Stimulated activated naive B cell treated with anti-CD40 and anti-IgM and Interleukin-4, amounts not matched to agents 10 μg/mL and 1 μg/mL and 100 μg/mL, for 72 hours (primary cell): ENCODE measurements at regions not wholly inside any gene's neighbourhood (a gene's known extent, or its start where the extent isn't known, plus 50 kb on each side); places are given as distances from the start of the nearest gene placed in this dataset.

Source experiments
- ATAC-seq, 2 donors: fragments of 150-1000 bp; cut with Tn5 transposase; replicated peaks; 2 replicates each; pipeline ENCODE4 v1.10.0; 2021; ENCODE audit warnings: moderate library complexity in 1 of 2
- DNase-seq: peaks from one replicate; pipeline ENCODE4 v3.0.0; 2021
- H3K27ac Mint-ChIP-seq: one replicate; pipeline ENCODE4 v1.8.0; 2022; ENCODE audit warnings: mild to moderate bottlenecking, mixed read lengths
- H3K27me3 Mint-ChIP-seq, 2 donors: one replicate each; pipeline ENCODE4 v1.8.0; 2022; ENCODE audit warnings: mixed read lengths in 2 of 2
- H3K36me3 Mint-ChIP-seq, 2 donors: one replicate each; pipeline ENCODE4 v1.8.0; 2022; ENCODE audit warnings: mixed read lengths in 2 of 2, mild to moderate bottlenecking in 1 of 2
- H3K4me1 Mint-ChIP-seq, 2 donors: one replicate each; pipeline ENCODE4 v1.8.0; 2022; ENCODE audit warnings: mixed read lengths in 2 of 2, mild to moderate bottlenecking in 1 of 2
- H3K4me3 Mint-ChIP-seq, 2 donors: one replicate each; pipeline ENCODE4 v1.8.0; 2022; ENCODE audit warnings: mild to moderate bottlenecking in 2 of 2, mixed read lengths in 2 of 2, moderate library complexity in 1 of 2
- H3K9me3 Mint-ChIP-seq, 2 donors: one replicate each; pipeline ENCODE4 v1.8.0; 2022; ENCODE audit warnings: mixed read lengths in 2 of 2, mild to moderate bottlenecking in 1 of 2

GRCh38 chr4:153936121-153936520 is 147.2 kb upstream of the SFRP2 start:
- peaks cover 17 to 22% of the 10 kb centered on the region in 2 donors for H3K27me3 Mint-ChIP-seq
- no peaks in the 10 kb centered on the region for H3K4me1 Mint-ChIP-seq
- ATAC-seq (no peak), DNase-seq (no peak)
- H3K9me3 Mint-ChIP-seq, result no peaks in the 10 kb centered on the region
- no peak overlapping the region for H3K4me3 Mint-ChIP-seq
- H3K36me3 Mint-ChIP-seq, result no peaks in the 10 kb centered on the region
- no peak overlapping the region for H3K27ac Mint-ChIP-seq

DNA sequence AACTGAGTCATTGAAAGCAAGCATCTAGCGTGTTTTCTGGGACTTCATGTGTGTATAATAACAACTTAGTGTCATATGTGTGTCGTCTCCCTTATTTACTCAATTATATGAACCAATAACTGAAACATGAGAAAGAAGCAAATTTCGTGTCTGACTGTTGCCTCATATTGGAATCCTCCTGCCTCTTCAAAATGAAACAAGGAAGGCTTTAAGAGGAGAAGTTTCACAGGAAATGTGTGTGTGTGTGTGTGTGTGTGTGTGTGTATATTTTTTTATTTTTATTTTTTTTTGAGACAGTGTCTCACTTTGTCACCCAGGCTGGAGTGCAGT is 145.8 kb upstream of the SFRP2 start:
- Mint-ChIP-seq H3K27me3 (peaks cover 17 to 22% of the 10 kb centered on the region in 2 donors), H3K4me1 (no peaks in the 10 kb centered on the region), H3K9me3 (no peaks in the 10 kb centered on the region), H3K36me3 (no peaks in the 10 kb centered on the region), H3K4me3 (no peak overlapping the region), H3K27ac (no peak overlapping the region)
- ATAC-seq (no peak), DNase-seq (no peak)

DNA sequence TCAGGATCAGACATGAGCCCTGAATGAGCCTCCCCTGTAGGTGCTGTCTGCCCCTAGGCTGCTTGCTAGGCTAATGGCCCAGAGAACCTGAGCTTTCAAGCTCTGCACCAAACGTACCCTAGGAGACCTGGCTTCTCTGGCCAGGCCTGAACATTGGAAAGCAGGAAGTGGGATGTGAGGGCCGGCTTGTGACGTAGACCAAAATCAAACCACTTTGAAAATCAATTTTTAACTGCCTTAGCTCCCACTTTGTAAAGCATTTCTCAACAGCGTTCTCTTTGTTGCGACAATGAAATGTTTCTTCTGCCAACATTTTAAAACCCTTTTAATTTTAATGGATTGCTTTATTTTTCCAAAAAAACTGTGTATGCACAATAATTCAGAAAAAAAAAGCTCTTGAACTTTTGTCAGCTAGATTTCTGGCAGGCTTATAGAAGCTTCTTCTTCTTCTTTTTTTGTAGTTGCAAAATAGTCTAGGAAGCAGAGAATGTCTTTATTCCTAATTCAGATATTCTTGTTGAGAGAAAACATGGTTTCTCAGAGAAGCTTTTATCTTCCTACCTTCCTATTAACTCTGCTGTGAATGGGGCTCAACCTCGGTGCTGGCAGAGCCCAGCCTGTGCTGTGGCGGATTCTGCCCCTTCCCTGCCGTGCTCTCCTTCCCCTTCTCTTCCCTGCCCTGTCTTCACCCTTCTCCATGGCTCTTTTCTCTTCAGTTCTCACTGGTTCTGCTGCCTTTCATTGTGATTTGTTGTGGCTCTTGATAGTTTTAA is 145.2 kb upstream of the SFRP2 start:
- peaks cover 17 to 22% of the 10 kb centered on the region in 2 donors for H3K27me3 Mint-ChIP-seq
- no peak overlapping the region for H3K27ac Mint-ChIP-seq
- no peaks in the 10 kb centered on the region for H3K4me1 Mint-ChIP-seq
- DNase-seq (no peak), ATAC-seq (no peak)
- H3K36me3 Mint-ChIP-seq, result no peaks in the 10 kb centered on the region
- H3K4me3 Mint-ChIP-seq, result no peak overlapping the region
- H3K9me3 Mint-ChIP-seq, result no peaks in the 10 kb centered on the region

GRCh38 chr4:153931804-153932203 is 142.9 kb upstream of the SFRP2 start:
- Mint-ChIP-seq H3K4me3 (no peak overlapping the region), H3K27ac (no peak overlapping the region), H3K4me1 (no peaks in the 10 kb centered on the region), H3K9me3 (no peaks in the 10 kb centered on the region), H3K36me3 (no peaks in the 10 kb centered on the region), H3K27me3 (peaks cover 22 to 28% of the 10 kb centered on the region in 2 donors)
- DNase-seq (no peak), ATAC-seq (no peak)

- Mint-ChIP-seq H3K36me3 (no peaks in the 10 kb centered on the region), H3K4me3 (no peak overlapping the region), H3K9me3 (no peaks in the 10 kb centered on the region), H3K4me1 (no peaks in the 10 kb centered on the region), H3K27ac (no peak overlapping the region), H3K27me3 (peaks cover 17 to 22% of the 10 kb centered on the region in 2 donors)
- ATAC-seq (no peak), DNase-seq (no peak)
These were observed 140.8 kb upstream of the SFRP2 start for GRCh38 chr4:153929675-153930074.

GRCh38 chr4:153927451-153927850 is 138.6 kb upstream of the SFRP2 start:
- Mint-ChIP-seq H3K4me1 (no peaks in the 10 kb centered on the region), H3K27ac (no peak overlapping the region), H3K9me3 (no peaks in the 10 kb centered on the region), H3K4me3 (no peak overlapping the region), H3K27me3 (peaks cover 5 to 6% of the 10 kb centered on the region in 2 donors), H3K36me3 (no peaks in the 10 kb centered on the region)
- DNase-seq (no peak), ATAC-seq (no peak)

DNA sequence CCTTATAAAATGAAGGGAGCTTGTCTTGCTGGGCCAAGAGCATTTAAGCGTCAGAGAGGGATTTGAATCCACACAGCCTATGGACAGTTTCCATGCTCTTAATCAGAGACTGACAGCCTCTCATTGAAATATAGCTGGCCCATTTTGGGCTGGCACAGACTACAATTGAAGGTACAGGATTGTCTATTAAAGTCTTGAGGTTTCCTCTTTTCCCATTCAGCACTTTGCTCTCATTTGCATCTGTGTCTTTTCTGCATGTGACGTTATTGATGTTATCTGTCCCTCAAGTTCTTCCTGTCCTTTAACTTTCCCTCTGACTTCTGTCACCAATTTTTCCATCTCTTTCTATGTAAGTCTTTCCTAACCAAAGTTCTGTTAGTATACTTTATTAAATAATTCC is 133.3 kb upstream of the SFRP2 start:
- no peaks in the 10 kb centered on the region for H3K4me1 Mint-ChIP-seq

GRCh38 chr4:153919667-153920066 is 130.8 kb upstream of the SFRP2 start:
- H3K27ac Mint-ChIP-seq, result no peak overlapping the region
- no peak overlapping the region for H3K4me3 Mint-ChIP-seq
- DNase-seq, result no peak
- H3K4me1 Mint-ChIP-seq, result no peaks in the 10 kb centered on the region
- H3K9me3 Mint-ChIP-seq, result no peaks in the 10 kb centered on the region
- peaks cover 0 to 11% of the 10 kb centered on the region in 2 donors for H3K27me3 Mint-ChIP-seq
- no peak for ATAC-seq
- no peaks in the 10 kb centered on the region for H3K36me3 Mint-ChIP-seq

More for the DNA sequence above, 133.3 kb upstream of the SFRP2 start:
- no peaks in the 10 kb centered on the region for H3K36me3 Mint-ChIP-seq
- ATAC-seq (no peak), DNase-seq (no peak)
- H3K9me3 Mint-ChIP-seq, result no peaks in the 10 kb centered on the region
- H3K4me3 Mint-ChIP-seq, result no peak overlapping the region
- no peak overlapping the region for H3K27ac Mint-ChIP-seq
- peaks cover 0 to 11% of the 10 kb centered on the region in 2 donors for H3K27me3 Mint-ChIP-seq

DNA sequence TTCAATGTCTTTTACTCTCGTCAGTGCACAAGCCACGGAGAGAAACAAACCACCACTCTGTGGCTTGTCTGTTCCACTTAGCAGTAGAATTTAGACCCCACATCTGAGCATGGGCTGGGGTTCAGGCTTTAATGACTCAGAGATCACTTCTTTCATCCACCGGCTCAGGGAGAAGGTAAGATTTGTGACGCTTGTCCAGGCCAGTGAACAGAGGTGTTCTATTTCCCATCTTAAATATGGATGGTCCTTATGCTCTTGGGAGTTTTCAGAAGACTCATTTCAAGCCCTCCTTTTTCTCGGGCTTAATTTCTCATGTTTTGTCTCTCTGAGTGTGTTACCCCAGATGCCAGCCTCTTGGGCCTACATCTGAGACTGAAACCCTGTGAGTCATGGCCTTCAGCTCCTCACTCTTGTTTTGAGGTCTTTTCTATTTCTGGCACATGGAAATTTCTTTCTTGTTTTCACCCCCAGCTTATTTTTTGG is 127.4 kb upstream of the SFRP2 start:
- no peaks in the 10 kb centered on the region for H3K4me1 Mint-ChIP-seq
- DNase-seq (peak; percentile 2), ATAC-seq (peak; percentile 85 to 89)
- H3K27ac Mint-ChIP-seq, result no peak overlapping the region
- no peaks in the 10 kb centered on the region for H3K9me3 Mint-ChIP-seq
- H3K4me3 Mint-ChIP-seq, result no peak overlapping the region
- no peaks in the 10 kb centered on the region for H3K36me3 Mint-ChIP-seq
- peaks cover 8 to 16% of the 10 kb centered on the region in 2 donors for H3K27me3 Mint-ChIP-seq

DNA sequence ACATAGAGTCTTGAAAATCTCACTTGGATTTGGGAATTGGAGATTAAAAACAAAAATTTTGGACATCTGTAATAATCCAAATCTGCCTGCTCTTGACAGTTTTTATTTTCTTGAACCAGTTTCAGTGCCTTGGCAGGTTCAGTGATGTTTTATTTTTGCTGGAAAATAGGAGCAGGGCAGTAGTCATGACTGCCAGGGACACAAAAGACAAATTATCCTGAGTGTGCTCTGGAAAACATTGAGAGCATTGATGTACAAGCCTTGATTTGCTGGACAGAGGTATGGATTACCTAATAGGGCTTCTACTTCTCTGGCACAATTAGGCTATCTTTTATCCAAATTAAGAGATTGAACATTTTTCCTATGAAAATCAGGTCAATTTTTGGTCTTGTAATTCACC is 123.4 kb upstream of the SFRP2 start:
- no peak overlapping the region for H3K27ac Mint-ChIP-seq

DNA sequence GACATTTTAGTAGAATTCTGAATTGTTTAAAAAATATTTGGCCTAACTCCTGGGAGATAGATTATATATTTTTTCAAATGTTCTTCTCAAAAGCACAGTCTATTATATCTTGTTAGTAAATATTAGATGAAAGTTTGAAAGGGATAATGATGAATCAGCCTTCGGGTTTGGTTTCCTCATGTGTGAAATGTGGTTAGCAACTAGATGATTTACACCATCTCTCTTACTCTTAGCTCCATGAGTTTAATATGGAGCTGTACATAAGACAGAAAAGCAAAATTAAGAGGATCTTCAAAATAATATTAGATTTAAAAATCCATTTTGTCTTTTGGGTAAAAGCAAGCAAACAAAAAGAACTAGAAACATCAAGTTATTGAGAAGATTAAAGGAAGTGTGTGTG is 120.8 kb upstream of the SFRP2 start:
- no peak for DNase-seq
- Mint-ChIP-seq H3K9me3 (peaks cover 0 to 5% of the 10 kb centered on the region in 2 donors), H3K4me3 (no peak overlapping the region), H3K27ac (no peak overlapping the region), H3K27me3 (peaks cover 15 to 16% of the 10 kb centered on the region in 2 donors), H3K36me3 (no peaks in the 10 kb centered on the region), H3K4me1 (no peaks in the 10 kb centered on the region)
- ATAC-seq, result no peak

More for the DNA sequence above, 123.4 kb upstream of the SFRP2 start:
- Mint-ChIP-seq H3K4me1 (no peaks in the 10 kb centered on the region), H3K4me3 (no peak overlapping the region), H3K36me3 (no peaks in the 10 kb centered on the region), H3K9me3 (no peaks in the 10 kb centered on the region), H3K27me3 (peaks cover 8 to 11% of the 10 kb centered on the region in 2 donors)
- DNase-seq, result no peak
- ATAC-seq, result no peak

GRCh38 chr4:153906231-153906630 is 117.3 kb upstream of the SFRP2 start:
- peaks cover 7 to 10% of the 10 kb centered on the region in 2 donors for H3K27me3 Mint-ChIP-seq
- H3K27ac Mint-ChIP-seq, result no peak overlapping the region
- no peak for DNase-seq
- ATAC-seq, result no peak
- no peaks in the 10 kb centered on the region for H3K36me3 Mint-ChIP-seq
- H3K4me1 Mint-ChIP-seq, result no peaks in the 10 kb centered on the region
- peaks cover 0 to 5% of the 10 kb centered on the region in 2 donors for H3K9me3 Mint-ChIP-seq
- no peak overlapping the region for H3K4me3 Mint-ChIP-seq

DNA sequence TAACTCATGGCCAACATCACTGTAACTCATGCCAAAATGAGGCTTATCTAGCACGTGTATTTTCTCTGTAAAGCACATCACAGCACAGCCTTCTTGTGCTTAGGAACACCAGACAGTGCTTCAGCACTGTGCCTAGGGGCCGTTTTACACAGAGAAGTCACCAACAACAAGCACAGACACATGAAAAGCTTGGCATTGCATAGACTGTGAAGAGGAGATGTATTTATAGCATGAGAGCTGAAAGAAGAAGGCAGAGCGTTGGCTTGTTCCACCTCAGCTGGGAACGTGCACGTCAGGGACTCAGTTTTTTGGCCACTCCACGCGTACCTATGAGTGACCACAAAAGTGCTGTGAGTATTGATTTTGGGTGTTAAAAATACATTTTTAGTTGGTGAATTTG is 116.3 kb upstream of the SFRP2 start:
- Mint-ChIP-seq H3K4me3 (no peak overlapping the region), H3K27ac (no peak overlapping the region), H3K9me3 (peaks cover 0 to 5% of the 10 kb centered on the region in 2 donors), H3K4me1 (no peaks in the 10 kb centered on the region), H3K27me3 (peaks cover 5 to 7% of the 10 kb centered on the region in 2 donors), H3K36me3 (no peaks in the 10 kb centered on the region)
- ATAC-seq, result no peak
- no peak for DNase-seq

DNA sequence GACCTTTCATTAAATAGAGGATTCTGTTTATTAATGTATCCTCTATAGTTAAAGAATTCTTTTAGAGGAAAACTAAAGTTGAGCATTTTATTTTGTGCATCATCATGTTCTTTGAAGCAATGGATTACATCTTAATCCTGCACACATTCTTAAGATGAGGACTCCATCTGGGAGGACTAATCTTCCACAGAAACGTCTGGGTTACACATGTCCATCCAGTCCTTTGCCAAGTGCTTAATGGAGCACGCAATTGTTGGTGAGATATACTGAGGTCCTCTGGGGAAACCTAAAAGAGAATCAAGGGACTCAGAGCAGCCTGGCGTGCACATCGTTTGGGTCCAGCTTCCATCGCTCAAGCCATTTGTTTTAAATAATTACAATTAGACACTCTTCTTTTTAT is 115.1 kb upstream of the SFRP2 start:
- ATAC-seq (no peak), DNase-seq (no peak)
- Mint-ChIP-seq H3K27me3 (peaks cover 5 to 13% of the 10 kb centered on the region in 2 donors), H3K27ac (no peak overlapping the region), H3K4me1 (no peaks in the 10 kb centered on the region), H3K36me3 (no peaks in the 10 kb centered on the region), H3K9me3 (peaks cover 0 to 5% of the 10 kb centered on the region in 2 donors), H3K4me3 (no peak overlapping the region)

GRCh38 chr4:153901220-153901619 is 112.3 kb upstream of the SFRP2 start:
- Mint-ChIP-seq H3K4me1 (no peaks in the 10 kb centered on the region), H3K36me3 (no peaks in the 10 kb centered on the region), H3K4me3 (no peak overlapping the region), H3K9me3 (peaks cover 0 to 7% of the 10 kb centered on the region in 2 donors), H3K27ac (no peak overlapping the region), H3K27me3 (peaks cover 9 to 21% of the 10 kb centered on the region in 2 donors)
- DNase-seq, result no peak
- no peak for ATAC-seq
